Activated naive CD4-positive, alpha-beta T cell treated with anti-CD3 and anti-CD28 coated beads, Interleukin-2, amount 10 ng/mL, durations not matched to agents 7 days and 5 days (primary cell): ENCODE measurements at regions not wholly inside any gene's neighbourhood (a gene's known extent, or its start where the extent isn't known, plus 50 kb on each side); places are given as distances from the start of the nearest gene placed in this dataset.
"Not testable (repeated sequence)": the region's sequence is repeated elsewhere in the genome, so short reads cannot be mapped to it uniquely, and the experiment has no call there.

Experiments
- CTCF ChIA-PET: fragments of 350-600 bp; sonication (Branson Sonifier 250); formaldehyde crosslinking; loops from one replicate; lab custom pipeline; 2021; ENCODE audit warnings: antibody characterized with exemption; lab: Charles Lee
- DNase-seq: peaks from one replicate; pipeline ENCODE4 v3.0.0-alpha.2; 2020
- H3K27ac Mint-ChIP-seq: one replicate; pipeline ENCODE4 v1.8.0; 2021; ENCODE audit warnings: mild to moderate bottlenecking, moderate library complexity, mixed read lengths
- H3K27me3 Mint-ChIP-seq: one replicate; pipeline ENCODE4 v1.8.0; 2021; ENCODE audit warnings: mild to moderate bottlenecking, mixed read lengths
- H3K36me3 Mint-ChIP-seq: one replicate; pipeline ENCODE4 v1.8.0; 2021; ENCODE audit warnings: mixed read lengths
- H3K4me1 Mint-ChIP-seq: one replicate; pipeline ENCODE4 v1.8.0; 2021; ENCODE audit warnings: mixed read lengths
- H3K4me3 Mint-ChIP-seq: one replicate; pipeline ENCODE4 v1.8.0; 2021; ENCODE audit warnings: mild to moderate bottlenecking, moderate library complexity, mixed read lengths
- H3K9me3 Mint-ChIP-seq: one replicate; pipeline ENCODE4 v1.8.0; 2021; ENCODE audit warnings: mixed read lengths

DNA sequence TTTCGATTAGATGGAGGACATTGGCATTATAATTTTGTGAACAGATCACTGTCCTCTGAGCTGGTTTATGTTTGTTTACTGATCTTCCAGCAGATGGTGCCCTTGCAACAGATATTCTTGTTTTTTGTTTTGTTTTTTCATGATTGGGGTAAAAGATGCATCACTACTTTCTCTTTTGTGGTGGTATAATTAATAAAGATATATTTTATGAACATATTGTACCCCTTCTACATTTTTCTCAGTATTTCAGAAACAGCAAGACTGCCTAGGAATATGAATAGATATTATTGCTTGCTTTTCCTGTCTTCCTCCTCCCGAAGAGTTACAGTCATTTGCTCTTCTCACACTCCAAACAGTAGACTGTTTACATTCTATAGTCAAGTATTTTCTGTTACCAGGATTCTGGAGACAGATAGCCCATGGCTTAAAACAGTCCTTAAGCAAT, 905.2 kb downstream of the TRAM1L1 start:
- H3K4me3 Mint-ChIP-seq, result no peak overlapping the region
- H3K36me3 Mint-ChIP-seq, result no peaks in the 10 kb centered on the region
- H3K4me1 Mint-ChIP-seq, result no peaks in the 10 kb centered on the region
- no peaks in the 10 kb centered on the region for H3K27me3 Mint-ChIP-seq
- no peaks in the 10 kb centered on the region for H3K9me3 Mint-ChIP-seq
- DNase-seq, result no peak
- CTCF ChIA-PET, result interaction anchor here (1.2 kb wide), 1 partner anchor 1305 kb away, joined by 3 read pairs; no protein-coding TSS in a partner anchor
- H3K27ac Mint-ChIP-seq, result no peak overlapping the region

DNA sequence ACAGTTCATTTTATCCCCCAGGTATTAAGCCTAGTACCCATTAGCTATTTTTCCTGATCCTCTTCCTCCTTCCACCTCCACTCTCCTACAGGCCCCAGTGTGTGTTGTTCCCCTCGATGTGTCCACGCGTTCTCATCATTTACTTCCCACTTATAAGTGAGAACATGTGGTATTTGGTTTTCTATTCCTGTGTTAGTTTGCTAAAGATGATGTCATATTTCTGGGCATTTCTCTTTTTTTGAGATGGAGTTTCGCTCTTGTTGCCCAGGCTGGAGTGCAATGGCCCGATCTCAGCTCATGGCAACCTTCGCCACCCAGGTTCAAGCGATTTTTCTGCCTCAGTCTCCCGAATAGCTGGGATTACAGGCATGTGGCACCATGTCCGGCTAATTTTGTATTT, 934.0 kb downstream of the TRAM1L1 start:
- H3K36me3 Mint-ChIP-seq, H3K9me3 Mint-ChIP-seq, H3K4me3 Mint-ChIP-seq, H3K27ac Mint-ChIP-seq, CTCF ChIA-PET, H3K4me1 Mint-ChIP-seq, DNase-seq, H3K27me3 Mint-ChIP-seq: not testable (repeated sequence)

DNA sequence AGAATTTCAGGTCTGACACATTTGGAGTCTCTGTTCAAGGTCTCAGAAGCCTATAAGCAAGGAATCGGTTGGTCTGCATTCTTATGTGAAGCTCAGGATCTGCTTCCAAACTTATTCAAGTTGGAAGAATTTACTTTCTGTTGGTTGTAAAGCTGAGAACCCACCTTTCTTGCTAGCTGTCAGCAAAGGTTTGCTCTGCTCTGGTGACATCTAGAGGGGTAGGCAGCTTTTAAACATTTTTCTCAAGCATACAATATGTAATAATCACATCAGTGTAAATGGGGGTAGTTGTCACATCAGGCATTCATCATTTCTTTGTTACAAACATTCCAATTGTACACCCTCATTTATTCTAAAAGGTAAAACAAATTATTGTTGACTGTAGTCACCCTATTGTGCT, 935.2 kb downstream of the TRAM1L1 start:
- Mint-ChIP-seq H3K4me1 (no peaks in the 10 kb centered on the region), H3K4me3 (no peak overlapping the region), H3K9me3 (no peaks in the 10 kb centered on the region), H3K27ac (no peak overlapping the region), H3K27me3 (no peaks in the 10 kb centered on the region), H3K36me3 (no peaks in the 10 kb centered on the region)
- CTCF ChIA-PET, result no interaction called here
- no peak for DNase-seq

DNA sequence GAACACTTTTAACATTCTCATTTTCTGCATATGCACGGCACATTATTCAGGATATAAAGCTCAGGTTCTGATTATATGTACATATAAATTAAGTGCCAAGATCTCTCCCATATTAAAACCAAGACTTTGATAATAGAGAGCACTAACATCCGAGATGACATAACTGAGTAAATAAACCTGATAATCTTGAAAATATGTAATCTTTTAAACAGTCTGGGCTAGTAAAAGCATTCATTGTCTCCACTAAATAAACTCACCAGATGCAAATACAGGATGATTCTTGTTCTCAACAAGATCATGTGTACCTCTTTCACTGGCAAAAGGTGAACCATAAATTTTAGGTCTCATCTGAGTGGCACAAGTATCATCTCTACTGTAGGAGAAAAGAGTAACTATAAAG, 942.2 kb downstream of the TRAM1L1 start:
- Mint-ChIP-seq H3K4me1 (no peaks in the 10 kb centered on the region), H3K27ac (no peak overlapping the region), H3K27me3 (no peaks in the 10 kb centered on the region), H3K36me3 (no peaks in the 10 kb centered on the region), H3K4me3 (no peak overlapping the region), H3K9me3 (no peaks in the 10 kb centered on the region)
- no peak for DNase-seq
- CTCF ChIA-PET, result no interaction called here

DNA sequence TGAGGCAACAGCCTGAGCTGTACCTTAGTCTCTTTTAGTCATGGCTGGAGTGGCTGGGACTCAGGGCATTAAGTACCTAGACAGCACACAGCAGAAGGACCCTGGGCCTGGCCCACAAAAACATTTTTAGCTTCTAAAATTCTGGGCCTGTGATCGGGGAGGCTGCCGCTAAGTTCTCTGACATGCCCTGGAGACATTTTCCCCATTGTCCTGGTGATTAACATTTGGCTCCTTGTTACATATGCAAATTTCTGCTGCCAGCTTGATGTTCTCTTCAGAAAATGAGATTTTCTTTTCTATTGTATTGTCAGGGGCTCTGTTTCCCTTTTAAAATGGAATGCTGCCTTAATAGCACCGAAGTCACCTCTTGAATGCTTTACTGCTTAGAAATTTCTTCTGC, 952.4 kb downstream of the TRAM1L1 start:
- Mint-ChIP-seq H3K36me3 (no peaks in the 10 kb centered on the region), H3K27ac (no peak overlapping the region), H3K27me3 (no peaks in the 10 kb centered on the region), H3K4me1 (no peaks in the 10 kb centered on the region), H3K9me3 (peaks cover 2% of the 10 kb centered on the region), H3K4me3 (no peak overlapping the region)
- DNase-seq, result no peak
- CTCF ChIA-PET, result no interaction called here

DNA sequence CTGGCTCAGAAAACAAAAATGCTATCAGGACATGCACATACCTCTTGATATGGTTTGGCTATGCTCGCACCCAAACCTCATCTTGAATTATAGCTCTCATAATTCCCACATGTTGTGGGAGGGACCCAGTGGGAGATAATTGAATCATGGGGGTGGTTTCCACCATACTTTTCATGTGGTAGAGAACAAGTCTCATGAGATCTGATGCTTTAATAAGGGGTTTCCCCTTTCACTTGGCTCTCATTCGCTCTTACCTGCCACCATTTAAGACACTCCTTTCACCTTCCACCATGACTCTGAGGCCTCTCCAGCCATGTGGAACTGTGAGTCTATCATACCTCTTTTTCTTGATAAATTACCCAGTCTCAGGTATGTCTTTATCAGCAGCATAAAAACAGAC, 958.6 kb downstream of the TRAM1L1 start:
- CTCF ChIA-PET, result no interaction called here
- Mint-ChIP-seq H3K36me3 (no peaks in the 10 kb centered on the region), H3K4me3 (no peak overlapping the region), H3K4me1 (no peaks in the 10 kb centered on the region), H3K27ac (no peak overlapping the region), H3K9me3 (peaks cover 2% of the 10 kb centered on the region), H3K27me3 (no peaks in the 10 kb centered on the region)
- no peak for DNase-seq

DNA sequence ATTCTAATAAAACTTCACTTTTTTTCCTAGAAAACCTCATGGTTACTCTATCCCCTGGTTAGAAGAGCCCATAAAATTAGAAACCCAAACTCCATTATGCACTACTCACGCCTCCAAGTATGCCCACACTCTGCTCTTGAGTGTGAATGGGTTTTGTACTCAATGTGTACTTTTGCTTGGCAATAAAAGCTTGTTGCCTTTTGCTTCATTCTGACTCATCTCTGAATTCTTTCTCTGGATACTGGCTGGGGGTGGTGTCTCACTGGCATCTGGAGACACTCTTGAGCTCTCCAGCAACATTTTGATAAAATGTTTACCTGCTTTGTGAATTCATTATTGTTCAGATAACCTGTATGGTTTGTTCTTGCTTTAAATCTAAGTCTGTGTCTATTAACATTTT, 963.3 kb downstream of the TRAM1L1 start:
- Mint-ChIP-seq H3K36me3 (no peaks in the 10 kb centered on the region), H3K9me3 (no peaks in the 10 kb centered on the region), H3K4me3 (no peak overlapping the region), H3K27ac (no peak overlapping the region), H3K4me1 (no peaks in the 10 kb centered on the region), H3K27me3 (no peaks in the 10 kb centered on the region)
- CTCF ChIA-PET, result no interaction called here
- no peak for DNase-seq

DNA sequence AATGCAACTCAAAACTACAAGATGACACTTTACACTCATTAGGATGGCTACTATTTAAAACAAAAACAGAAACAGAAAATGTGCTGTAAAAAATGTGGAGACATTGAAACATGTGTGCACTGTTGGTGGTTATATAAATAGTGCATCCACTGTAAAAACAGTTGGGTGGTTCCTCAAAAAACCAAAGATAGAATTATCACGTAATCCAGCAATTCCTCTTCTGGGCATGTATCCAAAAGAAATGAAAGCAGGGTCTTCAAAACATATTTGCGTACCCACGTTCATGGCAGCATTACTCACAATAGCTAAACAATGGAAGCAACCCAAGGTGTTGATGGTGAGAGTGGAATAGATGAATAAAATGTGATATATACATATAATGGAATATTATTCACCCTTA, 967.2 kb downstream of the TRAM1L1 start:
- H3K27me3 Mint-ChIP-seq, result no peaks in the 10 kb centered on the region
- H3K36me3 Mint-ChIP-seq, result no peaks in the 10 kb centered on the region
- DNase-seq, result no peak
- no peak overlapping the region for H3K4me3 Mint-ChIP-seq
- H3K27ac Mint-ChIP-seq, result no peak overlapping the region
- peaks cover 2% of the 10 kb centered on the region for H3K9me3 Mint-ChIP-seq
- CTCF ChIA-PET, result no interaction called here
- no peaks in the 10 kb centered on the region for H3K4me1 Mint-ChIP-seq

DNA sequence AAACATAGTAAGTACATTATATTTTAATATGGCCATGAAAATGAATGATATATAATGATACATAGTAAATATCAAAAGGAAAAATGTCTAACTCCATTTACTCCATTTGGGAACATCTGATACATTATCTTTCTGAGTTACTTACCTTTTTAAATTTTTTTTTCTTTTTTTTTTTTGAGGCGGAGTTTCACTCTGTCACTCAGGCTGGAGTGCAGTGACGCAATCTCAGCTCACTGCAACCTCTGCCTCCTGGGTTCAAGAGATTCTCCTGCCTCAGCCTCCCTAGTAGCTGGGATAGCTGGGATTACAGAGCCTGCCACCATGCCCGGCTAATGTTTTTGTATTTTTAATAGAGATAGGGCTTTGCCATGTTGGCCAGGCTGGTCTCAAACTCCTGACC, 972.5 kb downstream of the TRAM1L1 start:
- H3K4me3 Mint-ChIP-seq, H3K9me3 Mint-ChIP-seq, H3K36me3 Mint-ChIP-seq, H3K27ac Mint-ChIP-seq, DNase-seq, H3K27me3 Mint-ChIP-seq, H3K4me1 Mint-ChIP-seq, CTCF ChIA-PET: not testable (repeated sequence)

DNA sequence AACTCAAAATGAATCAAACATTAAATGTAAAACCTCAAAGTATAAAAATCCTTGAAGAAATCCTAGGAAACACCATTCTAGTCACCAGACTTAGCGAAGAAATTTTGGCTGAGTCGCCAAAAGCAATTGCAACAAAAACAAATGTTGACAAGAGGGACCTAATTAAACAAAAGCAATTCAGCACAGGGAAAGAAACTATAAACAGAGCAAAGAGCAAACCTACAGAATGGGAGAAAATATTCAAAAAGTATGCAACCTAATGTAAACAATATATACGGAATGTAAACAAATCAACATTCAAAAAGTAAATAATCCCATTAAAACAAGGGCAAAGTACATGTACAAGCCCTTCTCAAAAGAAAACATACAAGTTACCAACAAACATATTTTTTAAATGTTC, 974.7 kb downstream of the TRAM1L1 start:
- Mint-ChIP-seq H3K27me3 (no peaks in the 10 kb centered on the region), H3K4me3 (no peak overlapping the region), H3K4me1 (no peaks in the 10 kb centered on the region), H3K36me3 (no peaks in the 10 kb centered on the region), H3K27ac (no peak overlapping the region), H3K9me3 (no peaks in the 10 kb centered on the region)
- no peak for DNase-seq
- CTCF ChIA-PET, result no interaction called here

DNA sequence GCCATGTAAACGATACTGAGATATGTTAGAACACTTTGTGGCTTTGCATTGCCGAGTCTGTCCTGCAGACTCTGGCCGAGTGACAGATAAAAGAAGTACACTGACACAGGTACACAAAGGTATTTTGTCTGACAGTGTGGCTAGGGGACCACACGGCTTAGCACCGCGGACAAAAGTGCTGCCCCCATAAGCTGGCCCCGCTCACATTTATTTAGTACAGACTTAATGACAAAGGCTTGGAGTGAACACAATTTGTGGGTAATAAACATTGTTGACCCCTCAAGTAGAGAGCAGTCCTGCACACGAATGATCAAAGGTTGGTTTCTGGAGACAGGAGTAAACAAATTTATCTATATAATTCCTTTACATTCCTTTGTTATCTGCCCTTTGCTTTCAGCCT, 976.8 kb downstream of the TRAM1L1 start:
- Mint-ChIP-seq H3K9me3 (no peaks in the 10 kb centered on the region), H3K4me1 (no peaks in the 10 kb centered on the region), H3K36me3 (no peaks in the 10 kb centered on the region), H3K27me3 (no peaks in the 10 kb centered on the region), H3K27ac (no peak overlapping the region), H3K4me3 (no peak overlapping the region)
- no peak for DNase-seq
- CTCF ChIA-PET, result no interaction called here

DNA sequence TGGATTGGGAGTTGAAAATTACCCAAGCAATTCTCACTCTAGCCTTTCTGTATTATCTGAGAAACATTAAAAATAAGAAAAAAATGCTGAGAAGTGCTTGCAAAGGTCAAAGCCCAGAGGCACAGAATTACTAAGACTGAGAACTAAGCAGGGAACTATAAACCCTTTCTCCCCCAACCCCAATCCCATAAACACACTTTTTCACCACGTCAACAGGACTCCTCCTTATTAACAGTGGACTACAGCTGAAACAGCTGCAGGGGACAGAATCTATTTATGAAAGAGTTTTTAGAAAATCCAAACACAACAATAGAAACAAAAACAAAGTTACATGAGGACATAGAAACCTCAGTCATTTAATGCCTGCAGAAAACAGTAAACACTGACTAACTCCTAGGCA, 984.1 kb downstream of the TRAM1L1 start:
- H3K4me1 Mint-ChIP-seq, result no peaks in the 10 kb centered on the region
- CTCF ChIA-PET, result no interaction called here
- H3K9me3 Mint-ChIP-seq, result peaks cover 13% of the 10 kb centered on the region
- no peak for DNase-seq
- no peak overlapping the region for H3K27ac Mint-ChIP-seq
- H3K27me3 Mint-ChIP-seq, result no peaks in the 10 kb centered on the region
- H3K4me3 Mint-ChIP-seq, result no peak overlapping the region
- H3K36me3 Mint-ChIP-seq, result no peaks in the 10 kb centered on the region

DNA sequence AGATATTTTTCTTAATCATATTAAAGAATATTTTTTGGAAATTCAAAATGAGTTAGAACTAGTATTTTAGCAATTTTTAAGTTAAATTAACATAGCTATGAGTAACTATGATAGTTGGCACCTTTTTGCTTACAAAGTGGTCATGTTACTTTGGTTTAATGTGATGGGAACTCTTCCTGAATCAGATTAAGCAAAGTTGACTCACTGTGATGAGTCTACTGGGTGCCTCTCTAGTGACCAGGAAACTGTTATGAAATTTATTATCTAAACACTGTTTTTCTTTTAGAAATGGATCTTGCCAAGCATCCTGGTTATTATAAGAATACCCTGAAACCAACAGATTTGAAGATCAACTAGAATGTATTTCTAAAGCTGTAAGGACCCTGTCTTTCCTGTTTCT, 985.8 kb downstream of the TRAM1L1 start:
- DNase-seq, result no peak
- Mint-ChIP-seq H3K4me3 (no peak overlapping the region), H3K27me3 (no peaks in the 10 kb centered on the region), H3K27ac (no peak overlapping the region), H3K9me3 (peaks cover 13% of the 10 kb centered on the region), H3K4me1 (no peaks in the 10 kb centered on the region), H3K36me3 (no peaks in the 10 kb centered on the region)
- CTCF ChIA-PET, result no interaction called here

DNA sequence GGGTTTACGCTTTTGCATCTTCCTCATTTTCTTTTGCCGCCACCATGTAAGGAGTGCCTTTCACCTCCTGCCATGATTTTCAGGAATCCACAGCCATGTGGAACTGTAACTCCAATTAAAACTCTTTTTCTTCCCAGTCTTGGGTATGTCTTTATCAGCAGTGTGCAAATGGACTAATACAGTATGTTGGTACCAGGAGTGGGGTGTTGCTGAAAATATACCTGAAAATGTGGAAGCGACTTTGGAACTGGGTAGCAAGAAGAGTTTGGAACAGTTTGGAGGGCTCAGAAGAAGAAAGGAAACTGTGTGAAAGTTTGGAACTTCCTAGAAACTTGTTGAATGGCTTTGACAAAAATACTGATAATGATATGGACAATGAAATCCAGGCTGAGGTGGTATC, 983.9 kb upstream of the NDST4 start:
- H3K36me3 Mint-ChIP-seq, H3K27me3 Mint-ChIP-seq, H3K4me1 Mint-ChIP-seq, CTCF ChIA-PET, H3K4me3 Mint-ChIP-seq, H3K27ac Mint-ChIP-seq, DNase-seq: not testable (repeated sequence)
- peaks cover 13% of the 10 kb centered on the region for H3K9me3 Mint-ChIP-seq

DNA sequence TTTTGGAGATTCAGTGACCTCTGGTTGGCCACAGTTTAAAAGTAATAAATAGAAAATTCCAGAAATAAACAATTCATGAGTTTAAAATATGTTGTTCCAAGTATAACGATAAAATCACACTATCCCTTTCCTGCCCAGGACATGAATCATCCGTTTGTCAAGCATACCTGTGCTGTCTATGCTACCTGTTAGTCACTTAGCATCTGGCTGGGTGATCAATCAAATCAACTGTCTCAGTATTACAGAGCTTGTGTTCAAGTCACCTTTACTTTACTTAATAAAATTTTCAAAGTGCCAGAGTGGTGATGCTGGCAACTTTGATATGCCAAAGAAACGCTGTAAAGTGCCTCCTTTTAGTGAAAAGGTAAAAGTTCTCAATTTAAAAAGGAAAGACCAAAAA, 979.5 kb upstream of the NDST4 start:
- peaks cover 10% of the 10 kb centered on the region for H3K9me3 Mint-ChIP-seq

DNA sequence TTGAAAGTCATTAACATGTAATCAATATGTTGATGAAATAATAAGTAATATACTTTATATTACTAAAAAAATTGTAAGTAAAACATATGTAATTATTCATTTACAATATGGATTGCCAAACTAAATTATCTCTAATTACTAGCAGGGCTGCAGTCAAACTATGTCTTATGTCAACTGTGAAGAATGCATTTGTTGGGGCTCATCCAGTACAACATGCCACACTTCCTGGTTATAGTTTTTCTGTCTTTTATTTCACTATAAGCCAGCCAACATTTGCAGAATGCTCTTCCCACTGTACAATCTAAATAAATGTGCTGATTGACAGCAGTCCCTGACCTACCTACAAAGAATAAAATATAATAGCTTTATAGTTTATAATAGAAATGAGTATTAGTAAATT, 975.4 kb upstream of the NDST4 start:
- no peaks in the 10 kb centered on the region for H3K27me3 Mint-ChIP-seq
- no peaks in the 10 kb centered on the region for H3K4me1 Mint-ChIP-seq
- DNase-seq, result no peak
- no peak overlapping the region for H3K4me3 Mint-ChIP-seq
- CTCF ChIA-PET, result no interaction called here
- no peaks in the 10 kb centered on the region for H3K9me3 Mint-ChIP-seq
- no peak overlapping the region for H3K27ac Mint-ChIP-seq
- H3K36me3 Mint-ChIP-seq, result no peaks in the 10 kb centered on the region

More for the DNA sequence above, 979.5 kb upstream of the NDST4 start:
- no peak overlapping the region for H3K27ac Mint-ChIP-seq
- no peak for DNase-seq
- no peaks in the 10 kb centered on the region for H3K4me1 Mint-ChIP-seq
- no peaks in the 10 kb centered on the region for H3K36me3 Mint-ChIP-seq
- no peak overlapping the region for H3K4me3 Mint-ChIP-seq
- CTCF ChIA-PET, result no interaction called here
- H3K27me3 Mint-ChIP-seq, result no peaks in the 10 kb centered on the region
